SU-DHL-6 (cell line): ENCODE measurements at regions not wholly inside any gene's neighbourhood (a gene's known extent, or its start where the extent isn't known, plus 50 kb on each side); places are given as distances from the start of the nearest gene placed in this dataset.

Experiments
- H2AFZ ChIP-seq: fragments of 200-600 bp; sonication (generic); 2 replicates; pipeline ENCODE4 v1.6.1; 2014; ENCODE audit warnings: low read depth, mild to moderate bottlenecking, moderate library complexity, mixed read lengths, antibody characterized with exemption, low read length; ENCODE audit not compliant: severe bottlenecking
- H3F3A ChIP-seq: fragments of 200-600 bp; shearing (Covaris generic); 2 replicates; pipeline ENCODE4 v1.6.0; 2016; ENCODE audit warnings: antibody characterized with exemption, mild to moderate bottlenecking; ENCODE audit not compliant: insufficient read depth
- H3K27ac ChIP-seq: fragments of 200-600 bp; sonication (generic); 2 replicates; pipeline ENCODE4 v1.5.1; 2016; ENCODE audit warnings: low read depth, mild to moderate bottlenecking, low read length, moderate library complexity, mixed read lengths
- H3K27me3 ChIP-seq: fragments of 200-600 bp; sonication (generic), shearing (Covaris generic); 2 replicates; pipeline ENCODE4 v1.6.0; 2014; ENCODE audit warnings: mild to moderate bottlenecking, low read length
- H3K36me3 ChIP-seq: fragments of 200-600 bp; sonication (generic); 2 replicates; pipeline ENCODE4 v1.6.1; 2014; ENCODE audit warnings: mild to moderate bottlenecking, low read length, mixed read lengths
- H3K4me2 ChIP-seq: fragments of 300-600, 200-600 bp; shearing (Covaris generic), sonication (generic); 2 replicates; pipeline ENCODE4 v1.6.0; 2014; ENCODE audit warnings: low read length, low read depth, mild to moderate bottlenecking; ENCODE audit not compliant: poor library complexity, severe bottlenecking
- H3K4me3 ChIP-seq: fragments of 200-600 bp; sonication (generic); 2 replicates; pipeline ENCODE4 v1.5.1; 2014; ENCODE audit warnings: antibody characterized with exemption, low read length, mild to moderate bottlenecking, mixed read lengths; ENCODE audit not compliant: insufficient read depth, poor library complexity, severe bottlenecking
- H3K79me2 ChIP-seq: fragments of 200-600 bp; sonication (generic); 2 replicates; pipeline ENCODE4 v1.6.1; 2014; ENCODE audit warnings: mild to moderate bottlenecking, low read length, moderate library complexity; ENCODE audit not compliant: insufficient read depth
- H3K9ac ChIP-seq: fragments of 200-600 bp; sonication (generic); 2 replicates; pipeline ENCODE4 v1.7.0; 2014; ENCODE audit warnings: mild to moderate bottlenecking, low read length
- H3K9me2 ChIP-seq: fragments of 200-600 bp; sonication (generic); replicated peaks from 2 replicates; pipeline ENCODE4 v1.6.1; 2014; ENCODE audit warnings: low read length; ENCODE audit not compliant: insufficient read depth
- H3K9me3 ChIP-seq: fragments of 200-600 bp; sonication (generic); 2 replicates; pipeline ENCODE4 v1.6.1; 2014; ENCODE audit warnings: low read length, mixed read lengths; ENCODE audit not compliant: insufficient read depth
- H4K20me1 ChIP-seq: fragments of 200-600 bp; sonication (generic); 2 replicates; pipeline ENCODE4 v1.6.1; 2014; ENCODE audit warnings: low read depth, mild to moderate bottlenecking, antibody characterized with exemption, low read length, moderate library complexity, mixed read lengths
- EZH2phosphoT487 ChIP-seq: fragments of 200-600 bp; sonication (generic), shearing (Covaris generic); conservative IDR thresholded peaks from 2 replicates; pipeline ENCODE4 v1.6.1; 2018; ENCODE audit warnings: mild to moderate bottlenecking, antibody characterized with exemption, low read length, moderate library complexity, mixed read lengths
- TF ChIP-seq, protein P1 (sequence below): fragments of 200-600 bp; sonication (generic); IDR thresholded peaks from one replicate; pipeline ENCODE4 v1.5.1; 2017; ENCODE audit warnings: antibody characterized with exemption, mild to moderate bottlenecking, low read length, moderate library complexity; ENCODE audit not compliant: insufficient read depth, poor library complexity, severe bottlenecking

DNA sequence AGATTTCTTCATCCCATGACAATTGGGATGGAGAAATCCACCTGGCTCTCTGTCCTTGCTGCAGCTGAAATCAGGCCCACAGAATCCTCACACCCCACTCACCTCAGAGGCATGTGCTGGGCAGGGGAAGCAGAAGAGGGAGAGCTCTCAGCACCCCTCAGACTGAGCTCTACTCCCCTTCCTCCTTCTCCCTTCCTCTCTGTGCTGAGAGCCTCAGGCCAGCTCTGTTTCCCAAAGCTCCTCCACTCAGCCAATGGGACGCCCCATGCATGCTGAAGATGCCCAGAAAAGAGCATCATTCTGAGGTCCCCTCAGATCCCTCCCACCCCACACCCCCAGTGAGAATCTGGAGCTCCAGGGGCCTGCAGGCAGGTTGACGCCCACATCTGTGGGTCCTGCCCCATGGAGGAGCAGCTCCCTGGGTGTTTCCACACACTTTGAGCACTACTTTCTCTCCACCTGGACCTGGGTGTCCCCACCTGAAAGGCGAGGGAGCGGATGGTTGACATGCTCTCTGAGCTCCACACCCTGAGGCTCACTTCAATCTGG, 637.7 kb upstream of the ID2 start:
- Histone ChIP-seq H2AFZ (no peak overlapping the region), H3K9me3 (no peaks in the 10 kb centered on the region), H3K4me2 (no peak overlapping the region), H3K27ac (no peak overlapping the region), H3K9me2 (no peaks in the 10 kb centered on the region), H3K9ac (no peak overlapping the region), H3K27me3 (no peaks in the 10 kb centered on the region), H3K79me2 (no peaks in the 10 kb centered on the region), H3F3A (no peaks in the 10 kb centered on the region), H4K20me1 (no peaks in the 10 kb centered on the region), H3K36me3 (no peaks in the 10 kb centered on the region), H3K4me3 (no peak overlapping the region)
- TF ChIP-seq EZH2phosphoT487 = no peak
- TF ChIP-seq, protein P1, sequence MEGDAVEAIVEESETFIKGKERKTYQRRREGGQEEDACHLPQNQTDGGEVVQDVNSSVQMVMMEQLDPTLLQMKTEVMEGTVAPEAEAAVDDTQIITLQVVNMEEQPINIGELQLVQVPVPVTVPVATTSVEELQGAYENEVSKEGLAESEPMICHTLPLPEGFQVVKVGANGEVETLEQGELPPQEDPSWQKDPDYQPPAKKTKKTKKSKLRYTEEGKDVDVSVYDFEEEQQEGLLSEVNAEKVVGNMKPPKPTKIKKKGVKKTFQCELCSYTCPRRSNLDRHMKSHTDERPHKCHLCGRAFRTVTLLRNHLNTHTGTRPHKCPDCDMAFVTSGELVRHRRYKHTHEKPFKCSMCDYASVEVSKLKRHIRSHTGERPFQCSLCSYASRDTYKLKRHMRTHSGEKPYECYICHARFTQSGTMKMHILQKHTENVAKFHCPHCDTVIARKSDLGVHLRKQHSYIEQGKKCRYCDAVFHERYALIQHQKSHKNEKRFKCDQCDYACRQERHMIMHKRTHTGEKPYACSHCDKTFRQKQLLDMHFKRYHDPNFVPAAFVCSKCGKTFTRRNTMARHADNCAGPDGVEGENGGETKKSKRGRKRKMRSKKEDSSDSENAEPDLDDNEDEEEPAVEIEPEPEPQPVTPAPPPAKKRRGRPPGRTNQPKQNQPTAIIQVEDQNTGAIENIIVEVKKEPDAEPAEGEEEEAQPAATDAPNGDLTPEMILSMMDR = no peak

- Histone ChIP-seq H3F3A (no peaks in the 10 kb centered on the region), H3K9me2 (no peaks in the 10 kb centered on the region), H3K27me3 (no peaks in the 10 kb centered on the region), H3K9me3 (no peaks in the 10 kb centered on the region), H4K20me1 (no peaks in the 10 kb centered on the region), H3K79me2 (no peaks in the 10 kb centered on the region), H2AFZ (no peak overlapping the region), H3K4me3 (no peak overlapping the region), H3K27ac (no peak overlapping the region), H3K9ac (no peak overlapping the region), H3K4me2 (no peak overlapping the region), H3K36me3 (no peaks in the 10 kb centered on the region)
- TF ChIP-seq EZH2phosphoT487 = no peak
- TF ChIP-seq, protein P1 = no peak
Measured at GRCh38 chr2:8045081-8045614, 636.7 kb upstream of the ID2 start.

GRCh38 chr2:8046849-8047248, 635.0 kb upstream of the ID2 start:
- Histone ChIP-seq H3K9me2 (no peaks in the 10 kb centered on the region), H2AFZ (no peak overlapping the region), H3K9me3 (no peaks in the 10 kb centered on the region), H3K79me2 (no peaks in the 10 kb centered on the region), H3F3A (no peaks in the 10 kb centered on the region), H3K4me2 (no peak overlapping the region), H3K4me3 (no peak overlapping the region), H3K27me3 (no peaks in the 10 kb centered on the region), H3K27ac (no peak overlapping the region), H3K36me3 (no peaks in the 10 kb centered on the region), H3K9ac (no peak overlapping the region), H4K20me1 (no peaks in the 10 kb centered on the region)
- no peak for TF ChIP-seq EZH2phosphoT487
- TF ChIP-seq, protein P1 = no peak
